ENCODE measurements at regions not wholly inside any gene's neighbourhood (a gene's known extent, or its start where the extent isn't known, plus 50 kb on each side); places are given as distances from the start of the nearest gene placed in this dataset.

GRCh38 chr13:84447640-84447978 lies 565.3 kb upstream of the SLITRK1 start:
- Histone ChIP-seq H3K27ac (replicated peaks) (no peak overlapping the region), H3K4me3 (replicated peaks; ENCODE audit: insufficient read depth, low read length) (no peak overlapping the region), H3K27me3 (ENCODE audit: insufficient read depth, poor library complexity, severe bottlenecking) (no peaks in the 10 kb centered on the region)
- TF ChIP-seq GABPA (IDR thresholded peaks at IDR 0.05; ENCODE audit: low read depth): no peak
- no peak for TF ChIP-seq SPI1 (IDR thresholded peaks at IDR 0.05; ENCODE audit: borderline replicate concordance, low read depth)
- no peak for TF ChIP-seq POLR2AphosphoS5 (IDR thresholded peaks at IDR 0.05; ENCODE audit: low read depth)
- TF ChIP-seq CTCF (IDR thresholded peaks at IDR 0.05; ENCODE audit: insufficient read depth, low read length): no peak
- no peak for TF ChIP-seq REST (IDR thresholded peaks at IDR 0.05; ENCODE audit: insufficient replicate concordance, low read depth)
- DNase-seq (ENCODE audit: low read depth in 1 of 2, low spot score in 1 of 2): no peak

GRCh38 chr13:84446972-84447639 lies 564.8 kb upstream of the SLITRK1 start:
- no peak for TF ChIP-seq POLR2AphosphoS5 (IDR thresholded peaks at IDR 0.05; ENCODE audit: low read depth)
- TF ChIP-seq CTCF (IDR thresholded peaks at IDR 0.05; ENCODE audit: insufficient read depth, low read length): no peak
- no peak for TF ChIP-seq REST (IDR thresholded peaks at IDR 0.05; ENCODE audit: insufficient replicate concordance, low read depth)
- TF ChIP-seq GABPA (IDR thresholded peaks at IDR 0.05; ENCODE audit: low read depth): no peak
- Histone ChIP-seq H3K27me3 (ENCODE audit: insufficient read depth, poor library complexity, severe bottlenecking) (no peaks in the 10 kb centered on the region), H3K4me3 (replicated peaks; ENCODE audit: insufficient read depth, low read length) (no peak overlapping the region), H3K27ac (replicated peaks) (no peak overlapping the region)
- no peak for DNase-seq (ENCODE audit: low read depth in 1 of 2, low spot score in 1 of 2)

GRCh38 chr13:84445776-84446175 lies 563.5 kb upstream of the SLITRK1 start:
- DNase-seq (ENCODE audit: low read depth in 1 of 2, low spot score in 1 of 2): no peak
- Histone ChIP-seq H3K4me3 (replicated peaks; ENCODE audit: insufficient read depth, low read length) (no peak overlapping the region), H3K27me3 (ENCODE audit: insufficient read depth, poor library complexity, severe bottlenecking) (no peaks in the 10 kb centered on the region), H3K27ac (replicated peaks) (no peak overlapping the region)
- no peak for TF ChIP-seq CTCF (IDR thresholded peaks at IDR 0.05; ENCODE audit: insufficient read depth, low read length)
- TF ChIP-seq SPI1 (IDR thresholded peaks at IDR 0.05; ENCODE audit: borderline replicate concordance, low read depth): no peak
- no peak for TF ChIP-seq GABPA (IDR thresholded peaks at IDR 0.05; ENCODE audit: low read depth)
- TF ChIP-seq POLR2AphosphoS5 (IDR thresholded peaks at IDR 0.05; ENCODE audit: low read depth): no peak
- no peak for TF ChIP-seq REST (IDR thresholded peaks at IDR 0.05; ENCODE audit: insufficient replicate concordance, low read depth)
